Epithelial cell of esophagus (primary cell): ENCODE measurements at regions not wholly inside any gene's neighbourhood (a gene's known extent, or its start where the extent isn't known, plus 50 kb on each side); places are given as distances from the start of the nearest gene placed in this dataset.

Source experiments
- DNase-seq: peaks from one replicate; pipeline ENCODE4 v3.0.0; 2010; ENCODE audit warnings: low read depth
- H3K4me3 ChIP-seq: 2 replicates; pipeline ENCODE4 v1.5.1; 2011; ENCODE audit warnings: mild to moderate bottlenecking, low read length, control low read depth
- CTCF ChIP-seq: IDR thresholded peaks from 2 replicates; pipeline ENCODE4 v1.5.1; 2011; ENCODE audit warnings: low read depth, mild to moderate bottlenecking, low read length, control low read depth, inconsistent platforms; ENCODE audit not compliant: insufficient read depth; ENCODE audit errors: missing control alignments

- DNase-seq: no peak
- TF ChIP-seq CTCF: no peak
- H3K4me3 ChIP-seq: no peak overlapping the region
Observed at GRCh38 chr11:44670794-44671193, 56.0 kb upstream of the TSPAN18 start.

- H3K4me3 ChIP-seq: no peak overlapping the region
- DNase-seq: no peak
- no peak for TF ChIP-seq CTCF
Observed at GRCh38 chr11:44671234-44671633, 55.5 kb upstream of the TSPAN18 start.

- TF ChIP-seq CTCF: no peak
- no peak for DNase-seq
- H3K4me3 ChIP-seq: no peak overlapping the region
Observed at GRCh38 chr11:44673688-44674087, 53.1 kb upstream of the TSPAN18 start.

- no peak overlapping the region for H3K4me3 ChIP-seq
- no peak for TF ChIP-seq CTCF
- peak; percentile 10 for DNase-seq
Observed at GRCh38 chr11:44674809-44675208, 52.0 kb upstream of the TSPAN18 start.

- TF ChIP-seq CTCF: no peak
- no peak for DNase-seq
- no peak overlapping the region for H3K4me3 ChIP-seq
Observed at GRCh38 chr11:44675906-44676305, 50.9 kb upstream of the TSPAN18 start.
